ENCODE measurements at regions not wholly inside any gene's neighbourhood (a gene's known extent, or its start where the extent isn't known, plus 50 kb on each side); places are given as distances from the start of the nearest gene placed in this dataset.

DNA sequence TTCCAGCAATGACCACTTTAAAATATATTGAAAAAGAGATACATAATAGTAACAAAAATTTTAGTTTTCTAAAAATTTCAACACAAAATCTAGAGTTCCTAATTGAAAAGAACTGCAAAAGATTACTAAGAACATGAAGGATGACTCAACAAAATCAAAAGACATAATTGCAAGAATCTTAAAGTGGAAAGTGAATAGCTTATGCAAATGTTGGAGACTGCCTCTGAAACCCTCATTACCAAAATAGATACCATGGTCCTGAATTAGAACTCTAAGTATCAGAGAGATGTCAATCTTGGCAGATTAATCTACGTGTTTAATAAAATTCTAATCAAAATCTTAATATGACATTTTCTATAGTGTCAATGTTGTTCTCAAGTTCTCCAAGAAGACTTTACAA is 60.7 kb upstream of the SGO1 start (continued):
- no peak for TF ChIP-seq BMI1 (IDR thresholded peaks at IDR 0.05; ENCODE audit: borderline replicate concordance)
- TF ChIP-seq JUND (IDR thresholded peaks at IDR 0.05; ENCODE audit: low read depth, low read length) = no peak

DNA sequence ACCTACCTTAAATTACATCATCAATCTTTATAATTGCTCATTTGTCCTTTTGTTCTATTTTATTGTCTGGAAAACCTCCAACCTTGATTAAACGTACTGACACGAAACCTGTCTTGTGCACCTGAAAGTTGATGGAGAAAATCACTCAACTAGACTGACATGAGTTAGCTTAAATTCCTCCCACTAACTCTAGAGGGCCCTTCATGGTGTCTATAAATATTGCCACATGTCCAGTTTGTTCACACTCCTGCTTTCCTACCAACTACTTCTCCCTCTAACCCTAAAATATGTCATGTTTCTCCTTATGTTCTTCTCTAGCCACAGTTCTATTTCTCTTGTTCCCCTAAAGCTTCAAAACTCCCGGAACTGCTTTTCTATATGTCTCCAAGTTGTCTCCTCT is 59.8 kb upstream of the SGO1 start:
- DNase-seq (ENCODE audit: low read depth, low spot score) (no peak), FAIRE-seq (no peak), ATAC-seq (peak; percentile 51)
- no peaks in the 10 kb centered on the region for H3K36me3 ChIP-seq (ENCODE audit: control insufficient read depth in 2 of 2, insufficient read depth in 2 of 2, low read length in 1 of 2)
- no peaks in the 10 kb centered on the region for H4K20me1 ChIP-seq (ENCODE audit: control insufficient read depth, insufficient read depth)
- ChIA-PET POLR2A (no interaction called here), SMC1A (ENCODE audit: uncharacterized antibody, unreplicated experiment) (no interaction called here), RAD21 (ENCODE audit: unreplicated experiment) (no interaction called here), CTCF (no interaction called here)
- peaks cover 8% of the 10 kb centered on the region; the same call in 1 of the 2 replicates for H3K4me1 ChIP-seq (ENCODE audit: control insufficient read depth, insufficient read depth, low read length)
- no peak overlapping the region for H3K4me2 ChIP-seq (ENCODE audit: control insufficient read depth, insufficient read depth)
- no peaks in the 10 kb centered on the region for H3K27me3 ChIP-seq (replicated peaks in 1 of 2; ENCODE audit: control insufficient read depth in 2 of 2, insufficient read depth in 2 of 2, low read length in 1 of 2)
- no peaks in the 10 kb centered on the region for H3K79me2 ChIP-seq (ENCODE audit: control insufficient read depth, insufficient read depth, low read length)
- WGBS (ENCODE audit: insufficient coverage, insufficient replicate concordance, low lambda C conversion rate, missing lambda C conversion rate) = 100% methylated on average over 3 of the region's 3 CpGs
- H2AFZ ChIP-seq (ENCODE audit: control insufficient read depth, low read depth, low read length) = no peak overlapping the region
- no peak overlapping the region for H3K4me3 ChIP-seq
- H3K27ac ChIP-seq (ENCODE audit: control insufficient read depth, insufficient read depth) = no peak overlapping the region
- intact Hi-C loops (cut with micrococcal nuclease; ENCODE audit: unreplicated experiment) = no loop called here
- TF ChIP-seq DPF2 (IDR thresholded peaks at IDR 0.05) (no peak), JUND (IDR thresholded peaks at IDR 0.05; ENCODE audit: low read depth, low read length) (no peak), CHD1 (IDR thresholded peaks at IDR 0.05; ENCODE audit: low read depth, low read length) (no peak), PAX8 (IDR thresholded peaks at IDR 0.05) (no peak), RELA (IDR thresholded peaks at IDR 0.05; ENCODE audit: borderline replicate concordance, partially characterized antibody) (no peak), NFIC (IDR thresholded peaks at IDR 0.05; ENCODE audit: low read depth, low read length) (no peak), WRNIP1 (IDR thresholded peaks at IDR 0.05; ENCODE audit: borderline replicate concordance, low read depth, low read length) (no peak), BRCA1 (IDR thresholded peaks at IDR 0.05; ENCODE audit: low read depth, low read length) (no peak)
- TF ChIP-seq, protein P1, sequence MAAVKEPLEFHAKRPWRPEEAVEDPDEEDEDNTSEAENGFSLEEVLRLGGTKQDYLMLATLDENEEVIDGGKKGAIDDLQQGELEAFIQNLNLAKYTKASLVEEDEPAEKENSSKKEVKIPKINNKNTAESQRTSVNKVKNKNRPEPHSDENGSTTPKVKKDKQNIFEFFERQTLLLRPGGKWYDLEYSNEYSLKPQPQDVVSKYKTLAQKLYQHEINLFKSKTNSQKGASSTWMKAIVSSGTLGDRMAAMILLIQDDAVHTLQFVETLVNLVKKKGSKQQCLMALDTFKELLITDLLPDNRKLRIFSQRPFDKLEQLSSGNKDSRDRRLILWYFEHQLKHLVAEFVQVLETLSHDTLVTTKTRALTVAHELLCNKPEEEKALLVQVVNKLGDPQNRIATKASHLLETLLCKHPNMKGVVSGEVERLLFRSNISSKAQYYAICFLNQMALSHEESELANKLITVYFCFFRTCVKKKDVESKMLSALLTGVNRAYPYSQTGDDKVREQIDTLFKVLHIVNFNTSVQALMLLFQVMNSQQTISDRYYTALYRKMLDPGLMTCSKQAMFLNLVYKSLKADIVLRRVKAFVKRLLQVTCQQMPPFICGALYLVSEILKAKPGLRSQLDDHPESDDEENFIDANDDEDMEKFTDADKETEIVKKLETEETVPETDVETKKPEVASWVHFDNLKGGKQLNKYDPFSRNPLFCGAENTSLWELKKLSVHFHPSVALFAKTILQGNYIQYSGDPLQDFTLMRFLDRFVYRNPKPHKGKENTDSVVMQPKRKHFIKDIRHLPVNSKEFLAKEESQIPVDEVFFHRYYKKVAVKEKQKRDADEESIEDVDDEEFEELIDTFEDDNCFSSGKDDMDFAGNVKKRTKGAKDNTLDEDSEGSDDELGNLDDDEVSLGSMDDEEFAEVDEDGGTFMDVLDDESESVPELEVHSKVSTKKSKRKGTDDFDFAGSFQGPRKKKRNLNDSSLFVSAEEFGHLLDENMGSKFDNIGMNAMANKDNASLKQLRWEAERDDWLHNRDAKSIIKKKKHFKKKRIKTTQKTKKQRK (IDR thresholded peaks at IDR 0.05; ENCODE audit: low read depth, low read length) = no peak
- TF ChIP-seq, protein P2, sequence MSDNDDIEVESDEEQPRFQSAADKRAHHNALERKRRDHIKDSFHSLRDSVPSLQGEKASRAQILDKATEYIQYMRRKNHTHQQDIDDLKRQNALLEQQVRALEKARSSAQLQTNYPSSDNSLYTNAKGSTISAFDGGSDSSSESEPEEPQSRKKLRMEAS (IDR thresholded peaks at IDR 0.05; ENCODE audit: low read depth, low read length) = no peak
- TF ChIP-seq, protein P3, sequence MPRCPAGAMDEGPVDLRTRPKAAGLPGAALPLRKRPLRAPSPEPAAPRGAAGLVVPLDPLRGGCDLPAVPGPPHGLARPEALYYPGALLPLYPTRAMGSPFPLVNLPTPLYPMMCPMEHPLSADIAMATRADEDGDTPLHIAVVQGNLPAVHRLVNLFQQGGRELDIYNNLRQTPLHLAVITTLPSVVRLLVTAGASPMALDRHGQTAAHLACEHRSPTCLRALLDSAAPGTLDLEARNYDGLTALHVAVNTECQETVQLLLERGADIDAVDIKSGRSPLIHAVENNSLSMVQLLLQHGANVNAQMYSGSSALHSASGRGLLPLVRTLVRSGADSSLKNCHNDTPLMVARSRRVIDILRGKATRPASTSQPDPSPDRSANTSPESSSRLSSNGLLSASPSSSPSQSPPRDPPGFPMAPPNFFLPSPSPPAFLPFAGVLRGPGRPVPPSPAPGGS (IDR thresholded peaks at IDR 0.05; ENCODE audit: borderline replicate concordance, insufficient read depth, low read depth, low read length, poor library complexity, severe bottlenecking) = no peak
- TF ChIP-seq, protein P4, sequence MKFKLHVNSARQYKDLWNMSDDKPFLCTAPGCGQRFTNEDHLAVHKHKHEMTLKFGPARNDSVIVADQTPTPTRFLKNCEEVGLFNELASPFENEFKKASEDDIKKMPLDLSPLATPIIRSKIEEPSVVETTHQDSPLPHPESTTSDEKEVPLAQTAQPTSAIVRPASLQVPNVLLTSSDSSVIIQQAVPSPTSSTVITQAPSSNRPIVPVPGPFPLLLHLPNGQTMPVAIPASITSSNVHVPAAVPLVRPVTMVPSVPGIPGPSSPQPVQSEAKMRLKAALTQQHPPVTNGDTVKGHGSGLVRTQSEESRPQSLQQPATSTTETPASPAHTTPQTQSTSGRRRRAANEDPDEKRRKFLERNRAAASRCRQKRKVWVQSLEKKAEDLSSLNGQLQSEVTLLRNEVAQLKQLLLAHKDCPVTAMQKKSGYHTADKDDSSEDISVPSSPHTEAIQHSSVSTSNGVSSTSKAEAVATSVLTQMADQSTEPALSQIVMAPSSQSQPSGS (IDR thresholded peaks at IDR 0.05; ENCODE audit: low read length) = no peak
- in situ Hi-C loops (cut with MboI) = no loop called here
- no peak overlapping the region for H3K9ac ChIP-seq (ENCODE audit: control insufficient read depth, insufficient read depth, low read length)
- no TSS peak for BruUV-seq (replicated peaks)
- peaks cover 2% of the 10 kb centered on the region; the same call in 2 of the 3 replicates for H3K9me3 ChIP-seq (replicated peaks; ENCODE audit: control insufficient read depth, insufficient read depth, low read length)
